ENCODE measurements at regions not wholly inside any gene's neighbourhood (a gene's known extent, or its start where the extent isn't known, plus 50 kb on each side); places are given as distances from the start of the nearest gene placed in this dataset.

DNA sequence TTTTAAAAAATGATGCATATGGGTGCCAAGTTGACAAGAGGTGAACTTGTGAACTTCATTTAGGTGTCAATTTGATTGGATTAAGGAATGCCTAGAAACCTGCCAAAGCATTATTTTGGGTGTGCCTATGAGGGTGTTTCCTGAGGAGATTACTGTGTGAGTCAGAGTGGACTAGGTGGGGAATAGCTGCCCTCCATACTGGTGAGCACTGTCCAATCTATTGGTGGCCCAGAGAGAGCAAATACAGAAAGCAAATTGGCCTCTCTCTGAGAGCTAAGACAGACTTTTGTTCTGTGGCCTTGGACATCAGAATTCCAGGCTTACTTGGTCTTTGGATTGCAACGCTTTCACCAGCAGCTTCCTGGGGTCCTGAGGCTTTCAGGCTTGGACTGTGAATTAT is 388.0 kb downstream of the SUCLG1 start:
- TF ChIP-seq SREBF2 (CRISPR knock-in tag; IDR thresholded peaks at IDR 0.05), result no peak
- no peak for TF ChIP-seq FOSL1 (tag; conservative IDR thresholded peaks at IDR 0.05)
- TF ChIP-seq BRCA1 (IDR thresholded peaks at IDR 0.05), result no peak
- no peak for TF ChIP-seq BRCA1 (CRISPR knock-in tag; IDR thresholded peaks at IDR 0.05)
- TF ChIP-seq, protein P1, sequence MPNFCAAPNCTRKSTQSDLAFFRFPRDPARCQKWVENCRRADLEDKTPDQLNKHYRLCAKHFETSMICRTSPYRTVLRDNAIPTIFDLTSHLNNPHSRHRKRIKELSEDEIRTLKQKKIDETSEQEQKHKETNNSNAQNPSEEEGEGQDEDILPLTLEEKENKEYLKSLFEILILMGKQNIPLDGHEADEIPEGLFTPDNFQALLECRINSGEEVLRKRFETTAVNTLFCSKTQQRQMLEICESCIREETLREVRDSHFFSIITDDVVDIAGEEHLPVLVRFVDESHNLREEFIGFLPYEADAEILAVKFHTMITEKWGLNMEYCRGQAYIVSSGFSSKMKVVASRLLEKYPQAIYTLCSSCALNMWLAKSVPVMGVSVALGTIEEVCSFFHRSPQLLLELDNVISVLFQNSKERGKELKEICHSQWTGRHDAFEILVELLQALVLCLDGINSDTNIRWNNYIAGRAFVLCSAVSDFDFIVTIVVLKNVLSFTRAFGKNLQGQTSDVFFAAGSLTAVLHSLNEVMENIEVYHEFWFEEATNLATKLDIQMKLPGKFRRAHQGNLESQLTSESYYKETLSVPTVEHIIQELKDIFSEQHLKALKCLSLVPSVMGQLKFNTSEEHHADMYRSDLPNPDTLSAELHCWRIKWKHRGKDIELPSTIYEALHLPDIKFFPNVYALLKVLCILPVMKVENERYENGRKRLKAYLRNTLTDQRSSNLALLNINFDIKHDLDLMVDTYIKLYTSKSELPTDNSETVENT (CRISPR knock-in tag; IDR thresholded peaks at IDR 0.05), result no peak
- no peak for TF ChIP-seq POLR2A (conservative IDR thresholded peaks at IDR 0.05)
- TF ChIP-seq HIVEP1 (CRISPR knock-in tag; IDR thresholded peaks at IDR 0.05), result no peak
- TF ChIP-seq, protein P2, sequence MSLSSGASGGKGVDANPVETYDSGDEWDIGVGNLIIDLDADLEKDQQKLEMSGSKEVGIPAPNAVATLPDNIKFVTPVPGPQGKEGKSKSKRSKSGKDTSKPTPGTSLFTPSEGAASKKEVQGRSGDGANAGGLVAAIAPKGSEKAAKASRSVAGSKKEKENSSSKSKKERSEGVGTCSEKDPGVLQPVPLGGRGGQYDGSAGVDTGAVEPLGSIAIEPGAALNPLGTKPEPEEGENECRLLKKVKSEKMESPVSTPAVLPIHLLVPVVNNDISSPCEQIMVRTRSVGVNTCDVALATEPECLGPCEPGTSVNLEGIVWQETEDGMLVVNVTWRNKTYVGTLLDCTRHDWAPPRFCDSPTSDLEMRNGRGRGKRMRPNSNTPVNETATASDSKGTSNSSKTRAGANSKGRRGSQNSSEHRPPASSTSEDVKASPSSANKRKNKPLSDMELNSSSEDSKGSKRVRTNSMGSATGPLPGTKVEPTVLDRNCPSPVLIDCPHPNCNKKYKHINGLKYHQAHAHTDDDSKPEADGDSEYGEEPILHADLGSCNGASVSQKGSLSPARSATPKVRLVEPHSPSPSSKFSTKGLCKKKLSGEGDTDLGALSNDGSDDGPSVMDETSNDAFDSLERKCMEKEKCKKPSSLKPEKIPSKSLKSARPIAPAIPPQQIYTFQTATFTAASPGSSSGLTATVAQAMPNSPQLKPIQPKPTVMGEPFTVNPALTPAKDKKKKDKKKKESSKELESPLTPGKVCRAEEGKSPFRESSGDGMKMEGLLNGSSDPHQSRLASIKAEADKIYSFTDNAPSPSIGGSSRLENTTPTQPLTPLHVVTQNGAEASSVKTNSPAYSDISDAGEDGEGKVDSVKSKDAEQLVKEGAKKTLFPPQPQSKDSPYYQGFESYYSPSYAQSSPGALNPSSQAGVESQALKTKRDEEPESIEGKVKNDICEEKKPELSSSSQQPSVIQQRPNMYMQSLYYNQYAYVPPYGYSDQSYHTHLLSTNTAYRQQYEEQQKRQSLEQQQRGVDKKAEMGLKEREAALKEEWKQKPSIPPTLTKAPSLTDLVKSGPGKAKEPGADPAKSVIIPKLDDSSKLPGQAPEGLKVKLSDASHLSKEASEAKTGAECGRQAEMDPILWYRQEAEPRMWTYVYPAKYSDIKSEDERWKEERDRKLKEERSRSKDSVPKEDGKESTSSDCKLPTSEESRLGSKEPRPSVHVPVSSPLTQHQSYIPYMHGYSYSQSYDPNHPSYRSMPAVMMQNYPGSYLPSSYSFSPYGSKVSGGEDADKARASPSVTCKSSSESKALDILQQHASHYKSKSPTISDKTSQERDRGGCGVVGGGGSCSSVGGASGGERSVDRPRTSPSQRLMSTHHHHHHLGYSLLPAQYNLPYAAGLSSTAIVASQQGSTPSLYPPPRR (CRISPR knock-in tag; IDR thresholded peaks at IDR 0.05; ENCODE audit: borderline replicate concordance), result no peak
